ENCODE measurements at regions not wholly inside any gene's neighbourhood (a gene's known extent, or its start where the extent isn't known, plus 50 kb on each side); places are given as distances from the start of the nearest gene placed in this dataset.

DNA sequence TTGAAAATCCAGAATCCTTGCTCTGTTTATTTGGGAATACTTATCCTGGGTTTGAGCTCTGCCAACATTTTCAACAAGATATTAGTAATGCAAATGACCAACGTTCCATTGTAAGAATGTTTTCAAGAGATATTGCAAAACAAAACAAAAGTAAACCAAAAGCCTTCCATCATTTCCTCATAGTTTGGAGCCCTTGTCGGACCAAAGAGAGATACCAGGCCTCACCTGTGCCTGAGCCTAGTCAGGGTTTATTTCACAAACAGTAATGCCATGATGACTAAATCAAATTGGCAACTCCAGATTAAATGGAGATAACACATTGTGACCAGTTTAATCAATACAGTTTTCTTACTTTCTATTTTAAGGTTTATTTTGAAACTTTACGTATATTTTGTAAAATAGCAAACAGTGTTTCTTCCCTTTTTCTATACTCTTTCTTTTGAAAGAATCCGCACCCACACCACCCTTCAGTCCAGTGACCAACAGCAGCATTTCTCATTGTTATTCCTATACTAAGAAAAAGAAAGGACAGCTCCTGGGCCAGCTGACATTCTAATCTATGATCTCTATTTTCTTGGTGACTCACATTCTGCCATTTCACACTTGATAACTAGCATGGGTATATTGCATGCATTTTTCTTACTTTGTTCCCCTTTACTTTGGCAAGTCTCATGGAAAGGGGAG, 168.5 kb upstream of the MEOX2 start:
- ATAC-seq (ENCODE audit: insufficient read depth, low read depth): no peak
- no peaks in the 10 kb centered on the region for H3K36me3 ChIP-seq (ENCODE audit: insufficient read depth, low read length)
- no peak for TF ChIP-seq EZH2 (IDR thresholded peaks at IDR 0.05; ENCODE audit: borderline replicate concordance, low read depth, low read length, severe bottlenecking)
- no peak for TF ChIP-seq CTCF (IDR thresholded peaks at IDR 0.05; ENCODE audit: borderline replicate concordance, extremely low read depth, low read length, poor library complexity, severe bottlenecking)
- no peaks in the 10 kb centered on the region for H3K9me3 ChIP-seq (ENCODE audit: insufficient read depth, low read length, severe bottlenecking)
- no peaks in the 10 kb centered on the region for H3K79me2 ChIP-seq (ENCODE audit: insufficient read depth, low read length)
- no peak overlapping the region for H3K9ac ChIP-seq (ENCODE audit: low read depth, low read length)
- H3K27ac ChIP-seq (ENCODE audit: low read length): no peak overlapping the region
- no peak overlapping the region for H2AFZ ChIP-seq (ENCODE audit: low read depth, low read length)
- no peak overlapping the region for H3K4me2 ChIP-seq (ENCODE audit: insufficient read depth, low read length)
- H4K20me1 ChIP-seq (ENCODE audit: insufficient read depth, low read length): no peaks in the 10 kb centered on the region
- no peak overlapping the region for H3K4me3 ChIP-seq (ENCODE audit: low read depth in 1 of 2, low read length in 2 of 2)
- H3K4me1 ChIP-seq (ENCODE audit: insufficient read depth, low read length): no peaks in the 10 kb centered on the region
- no peak for DNase-seq
- H3K27me3 ChIP-seq (ENCODE audit: insufficient read depth, low read length, poor library complexity): no peaks in the 10 kb centered on the region

GRCh38 chr7:15853832-15854470, 167.5 kb upstream of the MEOX2 start:
- Histone ChIP-seq H3K4me1 (ENCODE audit: insufficient read depth, low read length) (no peaks in the 10 kb centered on the region), H2AFZ (ENCODE audit: low read depth, low read length) (no peak overlapping the region), H3K9ac (ENCODE audit: low read depth, low read length) (no peak overlapping the region), H3K79me2 (ENCODE audit: insufficient read depth, low read length) (no peaks in the 10 kb centered on the region), H3K27ac (ENCODE audit: low read length) (no peak overlapping the region), H3K4me3 (ENCODE audit: low read depth in 1 of 2, low read length in 2 of 2) (no peak overlapping the region), H3K9me3 (ENCODE audit: insufficient read depth, low read length, severe bottlenecking) (no peaks in the 10 kb centered on the region), H3K36me3 (ENCODE audit: insufficient read depth, low read length) (no peaks in the 10 kb centered on the region), H3K27me3 (ENCODE audit: insufficient read depth, low read length, poor library complexity) (no peaks in the 10 kb centered on the region), H4K20me1 (ENCODE audit: insufficient read depth, low read length) (no peaks in the 10 kb centered on the region), H3K4me2 (ENCODE audit: insufficient read depth, low read length) (no peak overlapping the region)
- DNase-seq: no peak
- no peak for TF ChIP-seq CTCF (IDR thresholded peaks at IDR 0.05; ENCODE audit: borderline replicate concordance, extremely low read depth, low read length, poor library complexity, severe bottlenecking)
- TF ChIP-seq EZH2 (IDR thresholded peaks at IDR 0.05; ENCODE audit: borderline replicate concordance, low read depth, low read length, severe bottlenecking): no peak
- ATAC-seq (ENCODE audit: insufficient read depth, low read depth): no peak

DNA sequence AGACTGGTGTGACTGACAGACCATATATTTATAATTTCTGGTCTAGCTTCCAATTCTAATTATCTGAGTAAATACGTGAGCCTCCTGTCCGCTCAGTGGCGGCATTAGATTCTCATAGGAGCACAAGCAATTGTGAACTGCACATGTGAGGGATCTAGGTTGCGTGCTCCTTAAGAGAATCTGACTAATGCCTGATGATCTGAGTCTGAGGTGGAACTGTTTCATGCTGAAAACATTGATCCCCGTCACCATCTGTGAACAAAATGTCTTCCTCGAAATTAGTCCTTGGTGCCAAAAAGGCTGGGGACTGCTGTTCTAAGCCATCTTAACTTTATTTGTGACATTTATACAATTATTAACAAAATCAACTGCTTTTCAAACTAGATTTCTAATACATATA, 164.7 kb upstream of the MEOX2 start:
- no peaks in the 10 kb centered on the region for H4K20me1 ChIP-seq (ENCODE audit: insufficient read depth, low read length)
- ATAC-seq (ENCODE audit: insufficient read depth, low read depth) (no peak), DNase-seq (no peak)
- no peaks in the 10 kb centered on the region for H3K4me1 ChIP-seq (ENCODE audit: insufficient read depth, low read length)
- no peaks in the 10 kb centered on the region for H3K9me3 ChIP-seq (ENCODE audit: insufficient read depth, low read length, severe bottlenecking)
- no peaks in the 10 kb centered on the region for H3K79me2 ChIP-seq (ENCODE audit: insufficient read depth, low read length)
- H3K27me3 ChIP-seq (ENCODE audit: insufficient read depth, low read length, poor library complexity): no peaks in the 10 kb centered on the region
- no peak overlapping the region for H3K4me3 ChIP-seq (ENCODE audit: low read depth in 1 of 2, low read length in 2 of 2)
- H3K36me3 ChIP-seq (ENCODE audit: insufficient read depth, low read length): no peaks in the 10 kb centered on the region
- no peak overlapping the region for H2AFZ ChIP-seq (ENCODE audit: low read depth, low read length)
- no peak for TF ChIP-seq CTCF (IDR thresholded peaks at IDR 0.05; ENCODE audit: borderline replicate concordance, extremely low read depth, low read length, poor library complexity, severe bottlenecking)
- no peak for TF ChIP-seq EZH2 (IDR thresholded peaks at IDR 0.05; ENCODE audit: borderline replicate concordance, low read depth, low read length, severe bottlenecking)
- H3K4me2 ChIP-seq (ENCODE audit: insufficient read depth, low read length): no peak overlapping the region
- no peak overlapping the region for H3K9ac ChIP-seq (ENCODE audit: low read depth, low read length)
- no peak overlapping the region for H3K27ac ChIP-seq (ENCODE audit: low read length)
